ENCODE measurements at regions not wholly inside any gene's neighbourhood (a gene's known extent, or its start where the extent isn't known, plus 50 kb on each side); places are given as distances from the start of the nearest gene placed in this dataset.
A peak's percentile ranks its signal among the peaks of the same experiment; 100 is the strongest.
"Not testable (repeated sequence)": the region's sequence is repeated elsewhere in the genome, so short reads cannot be mapped to it uniquely, and the experiment has no call there.

GRCh38 chr3:75906555-75907112 is 121.3 kb upstream of the ZNF717 start:
- peak overlapping the region; percentile 41 for H3K4me3 ChIP-seq (ENCODE audit: low read depth, low read length)
- DNase-seq (ENCODE audit: low read depth, low spot score), result no peak
- TF ChIP-seq CTCF (IDR thresholded peaks at IDR 0.05; ENCODE audit: insufficient read depth, low read length, missing control alignments), result peak; percentile 11
- ChIA-PET CTCF (interaction anchor here (0.9 to 2.5 kb wide), 5 partner anchors 10 to 138 kb away, joined by 3 to 7 read pairs (median 4); no protein-coding TSS in a partner anchor), POLR2A (no interaction called here)

GRCh38 chr3:75913800-75914350 is 128.5 kb upstream of the ZNF717 start:
- no peak overlapping the region for H3K4me3 ChIP-seq (ENCODE audit: low read depth, low read length)
- no peak for TF ChIP-seq CTCF (IDR thresholded peaks at IDR 0.05; ENCODE audit: insufficient read depth, low read length, missing control alignments)
- no peak for DNase-seq (ENCODE audit: low read depth, low spot score)
- ChIA-PET POLR2A (no interaction called here), CTCF (no interaction called here)

- DNase-seq (ENCODE audit: low read depth, low spot score); H3K4me3 ChIP-seq (ENCODE audit: low read depth, low read length); POLR2A ChIA-PET; CTCF ChIA-PET: not testable (repeated sequence)
These were observed 129.4 kb upstream of the ZNF717 start for GRCh38 chr3:75914741-75915140.

GRCh38 chr3:75938921-75939320 is 153.6 kb upstream of the ZNF717 start:
- ChIA-PET CTCF (no interaction called here), POLR2A (no interaction called here)
- no peak overlapping the region for H3K4me3 ChIP-seq (ENCODE audit: low read depth, low read length)
- DNase-seq (ENCODE audit: low read depth, low spot score), result no peak
- TF ChIP-seq CTCF (IDR thresholded peaks at IDR 0.05; ENCODE audit: insufficient read depth, low read length, missing control alignments), result no peak

GRCh38 chr3:75951941-75952340 is 166.6 kb upstream of the ZNF717 start:
- CTCF ChIA-PET, result no interaction called here
- POLR2A ChIA-PET, result no interaction called here
- TF ChIP-seq CTCF (IDR thresholded peaks at IDR 0.05; ENCODE audit: insufficient read depth, low read length, missing control alignments), result no peak
- no peak for DNase-seq (ENCODE audit: low read depth, low spot score)
- H3K4me3 ChIP-seq (ENCODE audit: low read depth, low read length), result no peak overlapping the region

GRCh38 chr3:75960031-75960430 is 174.7 kb upstream of the ZNF717 start:
- POLR2A ChIA-PET; H3K4me3 ChIP-seq (ENCODE audit: low read depth, low read length); DNase-seq (ENCODE audit: low read depth, low spot score); CTCF ChIA-PET: not testable (repeated sequence)

GRCh38 chr3:75962054-75962453 is 176.7 kb upstream of the ZNF717 start:
- CTCF ChIA-PET; POLR2A ChIA-PET; DNase-seq (ENCODE audit: low read depth, low spot score); H3K4me3 ChIP-seq (ENCODE audit: low read depth, low read length): not testable (repeated sequence)

GRCh38 chr3:75967071-75967470 is 181.7 kb upstream of the ZNF717 start:
- POLR2A ChIA-PET, result no interaction called here
- DNase-seq (ENCODE audit: low read depth, low spot score), result no peak
- CTCF ChIA-PET, result no interaction called here
- no peak for TF ChIP-seq CTCF (IDR thresholded peaks at IDR 0.05; ENCODE audit: insufficient read depth, low read length, missing control alignments)
- H3K4me3 ChIP-seq (ENCODE audit: low read depth, low read length), result no peak overlapping the region

Data from AG04449 (cell line).